H9 (cell line): ENCODE measurements at regions not wholly inside any gene's neighbourhood (a gene's known extent, or its start where the extent isn't known, plus 50 kb on each side); places are given as distances from the start of the nearest gene placed in this dataset.

Source experiments
- DNase-seq: peaks from one replicate; pipeline ENCODE4 v3.0.0-alpha.2; 2017
- H2AFZ ChIP-seq: one replicate; pipeline ENCODE4 v1.6.1; 2013; ENCODE audit warnings: mild to moderate bottlenecking, low read length, control low read depth, moderate library complexity
- H2AK5ac ChIP-seq: 2 replicates; pipeline ENCODE4 v1.6.1; 2013; ENCODE audit warnings: low read length, control low read depth, mixed read lengths; ENCODE audit not compliant: insufficient read length
- H2BK120ac ChIP-seq: one replicate; pipeline ENCODE4 v1.6.1; 2013; ENCODE audit warnings: low read depth, mild to moderate bottlenecking, low read length, control low read depth, inconsistent platforms; ENCODE audit not compliant: poor library complexity, severe bottlenecking
- H2BK12ac ChIP-seq: 2 replicates; pipeline ENCODE4 v1.6.1; 2013; ENCODE audit warnings: low read length, control low read depth, mixed read lengths, low read depth; ENCODE audit not compliant: insufficient read length
- H2BK15ac ChIP-seq: 2 replicates; pipeline ENCODE4 v1.6.1; 2013; ENCODE audit warnings: low read depth, low read length, control low read depth
- H2BK20ac ChIP-seq: one replicate; pipeline ENCODE4 v1.6.1; 2013; ENCODE audit warnings: low read depth, mild to moderate bottlenecking, low read length, control low read depth, inconsistent platforms; ENCODE audit not compliant: poor library complexity, severe bottlenecking
- H2BK5ac ChIP-seq: 2 replicates; pipeline ENCODE4 v1.6.1; 2013; ENCODE audit warnings: low read length, control low read depth, mixed read lengths; ENCODE audit not compliant: insufficient read length
- H3K14ac ChIP-seq: 2 replicates; pipeline ENCODE4 v1.6.1; 2013; ENCODE audit warnings: low read length, control low read depth; ENCODE audit not compliant: insufficient read depth
- H3K18ac ChIP-seq: 2 replicates; pipeline ENCODE4 v1.6.1; 2013; ENCODE audit warnings: low read depth, mild to moderate bottlenecking, mixed read lengths, low read length, control low read depth; ENCODE audit not compliant: insufficient read length
- H3K23ac ChIP-seq: 2 replicates; pipeline ENCODE4 v1.6.1; 2013; ENCODE audit warnings: low read length, control low read depth, mixed read lengths, low read depth; ENCODE audit not compliant: insufficient read length
- H3K23me2 ChIP-seq: 2 replicates; pipeline ENCODE4 v1.6.1; 2013; ENCODE audit warnings: low read depth, mild to moderate bottlenecking, mixed read lengths, low read length, control low read depth; ENCODE audit not compliant: insufficient read length, poor library complexity, severe bottlenecking
- H3K27ac ChIP-seq: 2 replicates; pipeline ENCODE4 v1.5.1; 2013; ENCODE audit warnings: low read length, control low read depth, mixed read lengths, low read depth; ENCODE audit not compliant: insufficient read length
- H3K27me3 ChIP-seq: 2 replicates; pipeline ENCODE4 v1.6.1; 2013; ENCODE audit warnings: low read length, control low read depth, inconsistent platforms; ENCODE audit not compliant: insufficient read depth
- H3K4ac ChIP-seq: 2 replicates; pipeline ENCODE4 v1.6.1; 2013; ENCODE audit warnings: low read depth, mild to moderate bottlenecking, control low read depth, inconsistent platforms, low read length, moderate library complexity
- H3K4me1 ChIP-seq: 2 replicates; pipeline ENCODE4 v1.6.1; 2013; ENCODE audit warnings: low read length, control low read depth, inconsistent platforms; ENCODE audit not compliant: insufficient read depth
- H3K4me2 ChIP-seq: 2 replicates; pipeline ENCODE4 v1.6.1; 2013; ENCODE audit warnings: low read length, control low read depth, mixed read lengths; ENCODE audit not compliant: insufficient read length, insufficient read depth
- H3K56ac ChIP-seq: 2 replicates; pipeline ENCODE4 v1.6.1; 2013; ENCODE audit warnings: low read depth, mild to moderate bottlenecking, mixed read lengths, low read length, control low read depth; ENCODE audit not compliant: insufficient read length
- H3K79me1 ChIP-seq: 2 replicates; pipeline ENCODE4 v1.6.1; 2013; ENCODE audit warnings: low read depth, mild to moderate bottlenecking, moderate library complexity, low read length, control low read depth, inconsistent platforms; ENCODE audit not compliant: insufficient read depth, poor library complexity, severe bottlenecking
- H3K79me2 ChIP-seq: 2 replicates; pipeline ENCODE4 v1.6.1; 2013; ENCODE audit warnings: low read length, control low read depth, inconsistent platforms; ENCODE audit not compliant: insufficient read depth
- H3K9ac ChIP-seq: 2 replicates; pipeline ENCODE4 v1.6.1; 2013; ENCODE audit warnings: low read length, control low read depth, mixed read lengths; ENCODE audit not compliant: insufficient read length; ENCODE audit errors: extremely low read depth
- H3K9me3 ChIP-seq: one replicate; pipeline ENCODE4 v1.6.1; 2013; ENCODE audit warnings: low read depth, low read length, inconsistent platforms; ENCODE audit not compliant: control insufficient read depth
- H3T11ph ChIP-seq: one replicate; pipeline ENCODE4 v1.6.1; 2013; ENCODE audit warnings: mild to moderate bottlenecking, low read length, control low read depth, inconsistent platforms
- H4K20me1 ChIP-seq: one replicate; pipeline ENCODE4 v1.6.1; 2013; ENCODE audit not compliant: control insufficient read depth, insufficient read length, insufficient read depth
- H4K5ac ChIP-seq: 2 replicates; pipeline ENCODE4 v1.6.1; 2013; ENCODE audit warnings: low read depth, mild to moderate bottlenecking, mixed read lengths, low read length, control low read depth; ENCODE audit not compliant: insufficient read length
- H4K8ac ChIP-seq: replicated peaks from 2 replicates; pipeline ENCODE4 v1.6.1; 2013; ENCODE audit warnings: low read length, control low read depth, mixed read lengths, low read depth; ENCODE audit not compliant: insufficient read length
- H4K91ac ChIP-seq: 2 replicates; pipeline ENCODE4 v1.6.1; 2013; ENCODE audit warnings: low read depth, mild to moderate bottlenecking, moderate library complexity, mixed read lengths, low read length, control low read depth; ENCODE audit not compliant: insufficient read length
- H3K27ac Mint-ChIP-seq, 3 experiments: 2 replicates in 2 of 3; 3 replicates in 1 of 3; pipeline ENCODE4 v1.8.0; 2020 to 2021; ENCODE audit warnings: mixed read lengths in 3 of 3, mild to moderate bottlenecking in 1 of 3, moderate library complexity in 1 of 3
- H3K27me3 Mint-ChIP-seq: 2 replicates; pipeline ENCODE4 v1.8.0; 2021; ENCODE audit warnings: low read depth, mild to moderate bottlenecking, moderate library complexity, mixed read lengths
- H3K36me3 Mint-ChIP-seq, 3 experiments: 2 replicates in 2 of 3; 3 replicates in 1 of 3; pipeline ENCODE4 v1.8.0; 2020 to 2021; ENCODE audit warnings: low read depth in 3 of 3, mixed read lengths in 3 of 3; ENCODE audit not compliant: insufficient read depth in 1 of 3
- H3K4me1 Mint-ChIP-seq, 2 experiments: 2 replicates each; pipeline ENCODE4 v1.8.0; 2020; ENCODE audit warnings: mixed read lengths in 2 of 2
- H3K4me3 Mint-ChIP-seq, 2 experiments: 2 replicates in 1 of 2; 3 replicates in 1 of 2; pipeline ENCODE4 v1.8.0; 2020 to 2021; ENCODE audit warnings: mild to moderate bottlenecking in 2 of 2, mixed read lengths in 2 of 2, moderate library complexity in 1 of 2
- H3K9me3 Mint-ChIP-seq, 2 experiments: 2 replicates in 1 of 2; 3 replicates in 1 of 2; pipeline ENCODE4 v1.8.0; 2020; ENCODE audit warnings: mild to moderate bottlenecking in 2 of 2, mixed read lengths in 2 of 2, moderate library complexity in 1 of 2
- WGBS: extraction: QIAGEN DNeasy Blood & Tissue Kit; methylation state at CpG from one replicate; pipeline ENCODE4 v1.1.7; 2013; ENCODE audit warnings: missing lambda C conversion rate, low lambda C conversion rate, mixed read lengths; ENCODE audit not compliant: insufficient read length; ENCODE audit errors: extremely low coverage; 5-methylcytosine and 5-hydroxymethylcytosine counted together
- TF ChIP-seq, protein P1 (sequence below): fragments of 200-600 bp; sonication (generic); conservative IDR thresholded peaks from 3 replicates; pipeline ENCODE4 v1.8.0; 2021; ENCODE audit warnings: antibody characterized with exemption, mild to moderate bottlenecking

DNA sequence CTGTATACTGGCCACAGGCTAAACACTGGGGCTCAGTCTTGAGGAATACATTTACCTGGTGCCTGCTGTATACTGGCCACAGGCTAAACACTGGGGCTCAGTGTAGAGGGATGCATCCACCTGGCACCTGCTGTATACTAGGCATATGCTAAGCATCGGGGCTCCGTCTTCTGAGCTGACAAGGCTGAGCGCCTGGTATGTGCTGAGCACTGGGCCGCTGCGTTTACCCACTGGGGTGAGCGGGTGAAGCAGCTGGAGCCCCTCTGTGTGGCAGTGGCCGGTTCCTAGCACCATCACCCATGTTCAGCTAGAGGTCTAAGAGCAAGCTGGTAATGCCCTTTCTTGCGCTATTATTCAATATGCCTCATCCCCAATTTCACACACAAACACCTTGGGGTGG is 93.4 kb downstream of the ADRA2C start:
- Histone ChIP-seq H3K27ac (no peak overlapping the region), H3K9me3 (no peaks in the 10 kb centered on the region), H3K14ac (no peak overlapping the region), H3K23me2 (no peaks in the 10 kb centered on the region), H4K5ac (no peak overlapping the region), H3T11ph (no peak overlapping the region), H3K56ac (no peak overlapping the region), H4K8ac (no peak overlapping the region), H2BK20ac (no peak overlapping the region), H3K4me2 (no peak overlapping the region), H3K23ac (no peak overlapping the region), H2BK5ac (no peak overlapping the region), H2BK15ac (no peak overlapping the region), H3K27me3 (no peaks in the 10 kb centered on the region), H4K91ac (no peak overlapping the region), H3K79me2 (no peaks in the 10 kb centered on the region), H2BK12ac (no peak overlapping the region), H3K9ac (no peak overlapping the region), H3K18ac (no peak overlapping the region), H4K20me1 (no peaks in the 10 kb centered on the region), H2AK5ac (no peak overlapping the region), H3K4ac (no peak overlapping the region), H3K4me1 (peaks cover 9% of the 10 kb centered on the region; the same call in 1 of the 2 replicates), H3K79me1 (no peaks in the 10 kb centered on the region), H2AFZ (no peak overlapping the region), H2BK120ac (no peak overlapping the region)
- no peaks in the 10 kb centered on the region for H3K9me3 Mint-ChIP-seq
- TF ChIP-seq, protein P1, sequence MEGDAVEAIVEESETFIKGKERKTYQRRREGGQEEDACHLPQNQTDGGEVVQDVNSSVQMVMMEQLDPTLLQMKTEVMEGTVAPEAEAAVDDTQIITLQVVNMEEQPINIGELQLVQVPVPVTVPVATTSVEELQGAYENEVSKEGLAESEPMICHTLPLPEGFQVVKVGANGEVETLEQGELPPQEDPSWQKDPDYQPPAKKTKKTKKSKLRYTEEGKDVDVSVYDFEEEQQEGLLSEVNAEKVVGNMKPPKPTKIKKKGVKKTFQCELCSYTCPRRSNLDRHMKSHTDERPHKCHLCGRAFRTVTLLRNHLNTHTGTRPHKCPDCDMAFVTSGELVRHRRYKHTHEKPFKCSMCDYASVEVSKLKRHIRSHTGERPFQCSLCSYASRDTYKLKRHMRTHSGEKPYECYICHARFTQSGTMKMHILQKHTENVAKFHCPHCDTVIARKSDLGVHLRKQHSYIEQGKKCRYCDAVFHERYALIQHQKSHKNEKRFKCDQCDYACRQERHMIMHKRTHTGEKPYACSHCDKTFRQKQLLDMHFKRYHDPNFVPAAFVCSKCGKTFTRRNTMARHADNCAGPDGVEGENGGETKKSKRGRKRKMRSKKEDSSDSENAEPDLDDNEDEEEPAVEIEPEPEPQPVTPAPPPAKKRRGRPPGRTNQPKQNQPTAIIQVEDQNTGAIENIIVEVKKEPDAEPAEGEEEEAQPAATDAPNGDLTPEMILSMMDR, result no peak
- H3K4me1 Mint-ChIP-seq, result peaks cover 25 to 40% of the 10 kb centered on the region in 2 experiments
- WGBS, result no CpG with 5 or more reads among the region's 8 CpGs
- no peaks in the 10 kb centered on the region for H3K36me3 Mint-ChIP-seq
- H3K4me3 Mint-ChIP-seq, result no peak overlapping the region
- DNase-seq, result no peak
- peaks cover 11% of the 10 kb centered on the region for H3K27me3 Mint-ChIP-seq
- H3K27ac Mint-ChIP-seq, result no peak overlapping the region
